HCT116 (cell line): ENCODE measurements at regions not wholly inside any gene's neighbourhood (a gene's known extent, or its start where the extent isn't known, plus 50 kb on each side); places are given as distances from the start of the nearest gene placed in this dataset.

Source experiments
- ATAC-seq: fragments of 200-7000 bp; cut with Tn5 transposase; 2 replicates; pipeline ENCODE4 v1.9.1; 2020; ENCODE audit warnings: mild to moderate bottlenecking, moderate library complexity
- BruUV-seq: library from RNA; stranded (reverse); fragments of 400-500 nt; replicated peaks from 2 replicates; lab custom pipeline; 2021; lab: Mats Ljungman, UMichigan
- CTCF ChIA-PET: fragments of 300-600 bp; sonication (Branson Sonifier 250); formaldehyde crosslinking; loops from one replicate; lab custom pipeline; 2021; ENCODE audit warnings: antibody characterized with exemption; lab: Charles Lee
- POLR2A ChIA-PET: fragments of 300-600, 350-600 bp; sonication (Branson Sonifier 250); formaldehyde crosslinking; loops from one replicate; lab custom pipeline; 2021; ENCODE audit warnings: antibody characterized with exemption; lab: Charles Lee
- RAD21 ChIA-PET, 2 experiments: fragments of 300-600 bp; sonication (Branson Sonifier 250); formaldehyde crosslinking; loops; one replicate each; lab custom pipeline; 2023; ENCODE audit warnings: low total read pairs in 2 of 2; ENCODE audit not compliant: uncharacterized antibody in 2 of 2, unreplicated experiment in 2 of 2, low non-redundant PET in 1 of 2; lab: Charles Lee
- DNase-seq: peaks from one replicate; pipeline ENCODE4 v3.0.0-alpha.2; 2010; ENCODE audit warnings: low read depth, low spot score
- H2AFZ ChIP-seq: fragments of 200-600 bp; shearing (Covaris generic), sonication (generic); 2 replicates; pipeline ENCODE4 v1.6.1; 2017; ENCODE audit warnings: low read depth, mixed run types, mixed read lengths, antibody characterized with exemption, low read length; ENCODE audit not compliant: poor library complexity, severe bottlenecking
- H3K27ac ChIP-seq: 2 replicates; pipeline ENCODE4 v1.5.1; 2012; ENCODE audit warnings: low read depth, low read length
- H3K27me3 ChIP-seq: fragments of 200-600 bp; sonication (generic); 2 replicates; pipeline ENCODE4 v1.6.1; 2016; ENCODE audit warnings: mixed run types, low read length, mixed read lengths; ENCODE audit not compliant: insufficient read depth
- H3K36me3 ChIP-seq, 2 experiments: fragments of 200-500 bp in 1 of 2; fragments of 200-600 bp in 1 of 2; sonication (Bioruptor generic) in 1 of 2; sonication (generic) in 1 of 2; 2 replicates each; pipeline versions ENCODE4 v1.5.1 to v1.6.1; 2014 to 2016; ENCODE audit warnings: low read length in 2 of 2, inconsistent platforms in 1 of 2, mixed read lengths in 1 of 2, mixed run types in 1 of 2; ENCODE audit not compliant: insufficient read depth in 2 of 2, control insufficient read depth in 1 of 2
- H3K4me1 ChIP-seq, 2 experiments: fragments of 200-600 bp in 1 of 2; sonication (generic) in 1 of 2; 2 replicates each; pipeline versions ENCODE4 v1.5.1 to v1.6.1; 2012 to 2017; ENCODE audit warnings: low read length in 2 of 2, inconsistent platforms in 1 of 2, mild to moderate bottlenecking in 1 of 2, mixed read lengths in 1 of 2, mixed run types in 1 of 2, moderate library complexity in 1 of 2; ENCODE audit not compliant: insufficient read depth in 2 of 2, control insufficient read depth in 1 of 2
- H3K4me2 ChIP-seq: fragments of 200-600 bp; sonication (generic); 2 replicates; pipeline ENCODE4 v1.6.1; 2017; ENCODE audit warnings: mixed run types, low read length, mixed read lengths
- H3K4me3 ChIP-seq, 2 experiments: fragments of 200-600 bp in 1 of 2; sonication (generic) in 1 of 2; replicated peaks in 1 of 2; 2 replicates each; pipeline ENCODE4 v1.5.1; 2011 to 2016; ENCODE audit warnings: low read length in 2 of 2, control low read depth in 1 of 2, low read depth in 1 of 2, mild to moderate bottlenecking in 1 of 2, mixed read lengths in 1 of 2, mixed run types in 1 of 2
- H3K79me2 ChIP-seq: fragments of 200-600 bp; sonication (generic); 2 replicates; pipeline ENCODE4 v1.6.1; 2017; ENCODE audit warnings: mild to moderate bottlenecking, mixed run types, low read length, moderate library complexity, mixed read lengths; ENCODE audit not compliant: insufficient read depth
- H3K9ac ChIP-seq: fragments of 200-600 bp; sonication (generic); 2 replicates; pipeline ENCODE4 v1.6.1; 2016; ENCODE audit warnings: low read length, mixed read lengths
- H3K9me2 ChIP-seq: fragments of 200-600 bp; sonication (generic), shearing (Covaris generic); 2 replicates; pipeline ENCODE4 v1.6.1; 2017; ENCODE audit warnings: mixed run types, mild to moderate bottlenecking, moderate library complexity; ENCODE audit not compliant: insufficient read depth
- H3K9me3 ChIP-seq, 2 experiments: fragments of 200-500 bp in 1 of 2; fragments of 200-600 bp in 1 of 2; sonication (Bioruptor generic) in 1 of 2; sonication (generic) in 1 of 2; 2 replicates each; pipeline ENCODE4 v1.6.1; 2014 to 2017; ENCODE audit warnings: low read length in 2 of 2, mixed read lengths in 2 of 2, inconsistent platforms in 1 of 2, low read depth in 1 of 2, mild to moderate bottlenecking in 1 of 2, mixed run types in 1 of 2, moderate library complexity in 1 of 2; ENCODE audit not compliant: control insufficient read depth in 1 of 2, insufficient read depth in 1 of 2
- H4K20me1 ChIP-seq: fragments of 200-600 bp; sonication (generic), shearing (Covaris generic); 2 replicates; pipeline ENCODE4 v1.6.1; 2017; ENCODE audit warnings: mixed run types, mild to moderate bottlenecking, moderate library complexity; ENCODE audit not compliant: insufficient read depth
- CBX3 ChIP-seq: IDR thresholded peaks from 2 replicates; pipeline ENCODE4 v1.6.1; 2012; ENCODE audit warnings: low read depth
- CEBPB ChIP-seq: IDR thresholded peaks from 2 replicates; pipeline ENCODE4 v1.6.1; 2012; ENCODE audit warnings: low read depth
- EGR1 ChIP-seq: IDR thresholded peaks from 2 replicates; pipeline ENCODE4 v1.6.1; 2012; ENCODE audit warnings: low read depth
- EZH2 ChIP-seq: fragments of 200-600 bp; sonication (generic); IDR thresholded peaks from 2 replicates; pipeline ENCODE4 v1.6.1; 2017; ENCODE audit warnings: antibody characterized with exemption, mixed run types
- EZH2phosphoT487 ChIP-seq: fragments of 200-600 bp; IDR thresholded peaks from 2 replicates; pipeline ENCODE4 v1.6.1; 2018; ENCODE audit warnings: antibody characterized with exemption, borderline replicate concordance
- FOSL1 ChIP-seq: IDR thresholded peaks from 2 replicates; pipeline ENCODE4 v1.6.1; 2012; ENCODE audit warnings: low read depth
- MAX ChIP-seq: IDR thresholded peaks from 2 replicates; pipeline ENCODE4 v1.6.1; 2012
- POLR2AphosphoS5 ChIP-seq: IDR thresholded peaks from 2 replicates; pipeline ENCODE4 v1.6.1; 2011; ENCODE audit warnings: mild to moderate bottlenecking, low read depth, low read length, moderate library complexity
- RAD21 ChIP-seq: IDR thresholded peaks from 2 replicates; pipeline ENCODE4 v1.6.1; 2012; ENCODE audit warnings: low read depth, mild to moderate bottlenecking
- SIN3A ChIP-seq: IDR thresholded peaks from 2 replicates; pipeline ENCODE4 v1.6.1; 2012; ENCODE audit warnings: low read depth
- SP1 ChIP-seq: IDR thresholded peaks from 2 replicates; pipeline ENCODE4 v1.6.1; 2012; ENCODE audit warnings: low read depth
- TCF7L2 ChIP-seq: IDR thresholded peaks from 2 replicates; pipeline ENCODE4 v1.7.0; 2011; ENCODE audit warnings: borderline replicate concordance, inconsistent platforms; ENCODE audit not compliant: insufficient read depth, insufficient read length; ENCODE audit errors: extremely low read depth
- YY1 ChIP-seq: IDR thresholded peaks from 2 replicates; pipeline ENCODE4 v1.6.1; 2011; ENCODE audit warnings: low read length, low read depth, moderate library complexity, mild to moderate bottlenecking; ENCODE audit not compliant: insufficient replicate concordance; ENCODE audit errors: extremely low read depth
- ZBTB33 ChIP-seq: IDR thresholded peaks from 2 replicates; pipeline ENCODE4 v1.6.1; 2011; ENCODE audit warnings: mild to moderate bottlenecking, low read length, moderate library complexity; ENCODE audit not compliant: insufficient replicate concordance; ENCODE audit errors: extremely low read depth
- ZFX ChIP-seq: fragments of 450-650 bp; IDR thresholded peaks from 2 replicates; pipeline ENCODE4 v1.6.1; 2017
- ZNF274 ChIP-seq: fragments of 200-500 bp; sonication (Bioruptor generic); IDR thresholded peaks from 2 replicates; pipeline ENCODE4 v1.6.1; 2014; ENCODE audit warnings: mild to moderate bottlenecking, low read depth, low read length, inconsistent platforms
- intact Hi-C: fragments of 100-400 bp; cut with micrococcal nuclease; formaldehyde crosslinking; loops from 2 replicates; pipeline ENCODE4 v1.10.0; 2022
- TF ChIP-seq, protein P1 (sequence below): IDR thresholded peaks from 2 replicates; pipeline ENCODE4 v1.6.1; 2012
- TF ChIP-seq, protein P2 (sequence below), 3 experiments: fragments of 200-600 bp in 1 of 3; sonication (generic) in 1 of 3; IDR thresholded peaks in 2 of 3; conservative IDR thresholded peaks in 1 of 3; 2 replicates each; pipeline ENCODE4 v1.5.1; 2012 to 2017; ENCODE audit warnings: low read depth in 2 of 3, low read length in 2 of 3, antibody characterized with exemption in 1 of 3, borderline replicate concordance in 1 of 3, control low read depth in 1 of 3, mild to moderate bottlenecking in 1 of 3, mixed read lengths in 1 of 3, mixed run types in 1 of 3, moderate library complexity in 1 of 3; ENCODE audit not compliant: insufficient read depth in 1 of 3

GRCh38 chr4:137677863-137678262 lies 145.6 kb upstream of the PCDH18 start:
- DNase-seq = no peak
- H4K20me1 ChIP-seq = no peaks in the 10 kb centered on the region
- no peaks in the 10 kb centered on the region for H3K9me3 ChIP-seq
- intact Hi-C loops = no loop called here
- POLR2A ChIA-PET = no interaction called here
- no peak overlapping the region for H3K27ac ChIP-seq
- no peaks in the 10 kb centered on the region for H3K27me3 ChIP-seq
- no peaks in the 10 kb centered on the region for H3K9me2 ChIP-seq
- no peaks in the 10 kb centered on the region for H3K4me1 ChIP-seq
- no peak overlapping the region for H3K4me2 ChIP-seq
- TF ChIP-seq, protein P1, sequence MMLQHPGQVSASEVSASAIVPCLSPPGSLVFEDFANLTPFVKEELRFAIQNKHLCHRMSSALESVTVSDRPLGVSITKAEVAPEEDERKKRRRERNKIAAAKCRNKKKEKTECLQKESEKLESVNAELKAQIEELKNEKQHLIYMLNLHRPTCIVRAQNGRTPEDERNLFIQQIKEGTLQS = no peak
- TF ChIP-seq EZH2 (no peak), ZNF274 (no peak), POLR2AphosphoS5 (no peak), SIN3A (no peak), SP1 (no peak), ZFX (no peak), EZH2phosphoT487 (no peak), EGR1 (no peak), TCF7L2 (no peak), CBX3 (no peak)
- TF ChIP-seq, all 23 proteins: peak for 0
- Histone ChIP-seq H3K9ac (no peak overlapping the region), H3K4me3 (no peak overlapping the region), H3K79me2 (no peaks in the 10 kb centered on the region), H3K36me3 (no peaks in the 10 kb centered on the region), H2AFZ (no peak overlapping the region)
- no peak for ATAC-seq
- BruUV-seq = no TSS peak
- ChIA-PET CTCF (no interaction called here), RAD21 (no interaction called here)

DNA sequence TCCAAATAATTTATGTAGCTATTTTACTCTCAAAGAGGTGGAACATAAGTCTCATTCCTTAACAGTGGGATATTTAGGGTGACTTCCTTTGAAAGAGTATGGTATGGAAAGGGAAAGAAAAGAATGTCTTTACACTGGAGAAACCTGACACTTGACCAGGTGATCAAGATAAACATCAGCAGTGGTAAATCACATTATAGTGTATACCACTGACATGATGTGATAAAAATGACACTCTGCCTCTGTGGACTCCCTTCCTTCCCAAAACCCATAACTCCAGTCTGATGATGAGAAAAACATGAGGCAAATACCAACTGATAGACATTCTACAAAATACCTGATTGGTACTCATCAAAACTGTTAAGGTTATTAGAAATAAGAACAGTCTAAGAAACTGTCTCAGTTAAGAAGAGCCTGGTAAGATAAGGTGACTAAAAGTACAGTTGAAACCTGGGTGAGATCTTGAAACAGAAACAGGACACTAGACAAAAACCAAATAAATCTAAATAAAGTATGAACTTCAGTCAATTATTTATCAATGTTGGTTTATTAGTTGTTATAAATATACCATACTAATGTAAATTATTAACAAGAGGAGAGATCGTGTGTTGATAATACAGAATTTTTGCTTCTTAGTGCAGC lies 144.2 kb upstream of the PCDH18 start:
- Histone ChIP-seq H4K20me1 (no peaks in the 10 kb centered on the region), H3K9me2 (no peaks in the 10 kb centered on the region), H3K27me3 (no peaks in the 10 kb centered on the region), H3K79me2 (no peaks in the 10 kb centered on the region), H3K4me3 (no peak overlapping the region), H2AFZ (no peak overlapping the region), H3K4me1 (no peaks in the 10 kb centered on the region), H3K36me3 (no peaks in the 10 kb centered on the region), H3K4me2 (no peak overlapping the region), H3K27ac (no peak overlapping the region), H3K9me3 (no peaks in the 10 kb centered on the region), H3K9ac (no peak overlapping the region)
- no peak for ATAC-seq
- CTCF ChIA-PET = no interaction called here
- no peak for DNase-seq
- RAD21 ChIA-PET = no interaction called here
- BruUV-seq = no TSS peak
- intact Hi-C loops = no loop called here
- POLR2A ChIA-PET = no interaction called here
- no peak for TF ChIP-seq SIN3A
- TF ChIP-seq YY1 = no peak
- TF ChIP-seq FOSL1 = no peak
- TF ChIP-seq RAD21 = no peak
- no peak for TF ChIP-seq CEBPB
- no peak for TF ChIP-seq ZBTB33
- TF ChIP-seq MAX = no peak
- TF ChIP-seq, protein P2, sequence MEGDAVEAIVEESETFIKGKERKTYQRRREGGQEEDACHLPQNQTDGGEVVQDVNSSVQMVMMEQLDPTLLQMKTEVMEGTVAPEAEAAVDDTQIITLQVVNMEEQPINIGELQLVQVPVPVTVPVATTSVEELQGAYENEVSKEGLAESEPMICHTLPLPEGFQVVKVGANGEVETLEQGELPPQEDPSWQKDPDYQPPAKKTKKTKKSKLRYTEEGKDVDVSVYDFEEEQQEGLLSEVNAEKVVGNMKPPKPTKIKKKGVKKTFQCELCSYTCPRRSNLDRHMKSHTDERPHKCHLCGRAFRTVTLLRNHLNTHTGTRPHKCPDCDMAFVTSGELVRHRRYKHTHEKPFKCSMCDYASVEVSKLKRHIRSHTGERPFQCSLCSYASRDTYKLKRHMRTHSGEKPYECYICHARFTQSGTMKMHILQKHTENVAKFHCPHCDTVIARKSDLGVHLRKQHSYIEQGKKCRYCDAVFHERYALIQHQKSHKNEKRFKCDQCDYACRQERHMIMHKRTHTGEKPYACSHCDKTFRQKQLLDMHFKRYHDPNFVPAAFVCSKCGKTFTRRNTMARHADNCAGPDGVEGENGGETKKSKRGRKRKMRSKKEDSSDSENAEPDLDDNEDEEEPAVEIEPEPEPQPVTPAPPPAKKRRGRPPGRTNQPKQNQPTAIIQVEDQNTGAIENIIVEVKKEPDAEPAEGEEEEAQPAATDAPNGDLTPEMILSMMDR (IDR thresholded peaks at IDR 0.05 in 2 of 3, conservative IDR thresholded peaks at IDR 0.05 in 1 of 3; ENCODE audit: borderline replicate concordance in 1 of 3, insufficient read depth in 1 of 3, low read depth in 2 of 3, low read length in 2 of 3) = no peak
